NCI-H2196 (cell line): ENCODE measurements at regions not wholly inside any gene's neighbourhood (a gene's known extent, or its start where the extent isn't known, plus 50 kb on each side); places are given as distances from the start of the nearest gene placed in this dataset.

ENCODE experiments used
- DNase-seq: peaks from one replicate; lab custom pipeline; 2025; ENCODE audit not compliant: unreplicated experiment; lab: John Stamatoyannopoulos, UW

GRCh38 chr18:8965398-8965797 is 137.1 kb upstream of the NDUFV2 start:
- no peak for DNase-seq

DNA sequence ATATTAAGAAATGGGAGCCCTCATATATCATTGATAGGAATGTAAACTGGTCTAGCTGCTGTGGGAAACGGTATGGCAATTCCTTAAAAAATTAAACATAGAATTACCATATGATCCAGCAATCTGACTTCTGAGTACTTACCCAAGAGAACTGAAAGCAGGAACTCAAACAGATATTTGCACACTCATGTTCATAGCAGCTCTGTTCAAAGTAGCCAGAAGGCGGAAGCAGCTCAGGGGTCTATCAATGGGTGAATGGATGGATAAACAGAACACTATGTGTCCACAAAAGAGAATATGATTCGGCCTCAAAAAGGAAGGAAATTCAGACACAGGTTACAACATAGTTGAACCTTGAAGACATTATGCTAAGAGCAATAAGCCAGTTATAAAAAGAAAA is 135.7 kb upstream of the NDUFV2 start:
- DNase-seq, result no peak

- no peak for DNase-seq
Observed at GRCh38 chr18:8967573-8967972, 134.9 kb upstream of the NDUFV2 start.

DNA sequence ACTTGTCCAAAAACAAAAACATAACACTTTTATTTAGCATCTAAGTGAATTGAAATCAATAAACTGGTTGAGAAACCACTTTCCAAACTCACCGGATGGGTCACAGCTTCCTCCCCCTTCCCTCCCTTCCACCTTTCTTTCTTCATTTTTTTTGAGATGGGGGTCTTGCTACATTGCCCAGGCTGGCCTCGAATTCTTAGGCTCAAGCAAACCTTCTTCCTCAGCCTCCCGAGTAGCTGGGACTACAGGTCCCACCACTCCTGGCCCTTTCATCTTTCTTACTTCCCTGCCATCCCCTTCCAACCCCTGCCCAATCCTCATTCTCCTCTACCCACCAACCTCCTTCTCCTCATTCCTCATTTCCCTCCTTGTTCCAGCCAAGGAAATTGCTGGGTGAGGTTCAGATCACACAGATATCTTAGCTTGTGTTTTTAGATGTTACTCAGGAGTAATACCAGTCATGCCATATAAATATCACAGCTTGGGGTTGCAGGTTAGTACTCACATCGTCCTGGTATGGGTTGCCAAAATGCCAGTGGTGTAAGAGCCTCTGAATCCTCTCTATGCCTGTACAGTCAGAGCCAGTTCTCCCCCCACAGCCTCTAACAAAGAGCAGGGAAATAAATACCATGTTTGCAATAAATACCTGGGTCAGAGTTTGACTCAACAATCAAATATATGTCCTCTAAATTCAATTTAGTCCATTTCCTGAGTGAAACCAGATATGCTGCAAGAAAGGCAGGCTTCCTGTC is 132.7 kb upstream of the NDUFV2 start:
- DNase-seq, result no peak

DNA sequence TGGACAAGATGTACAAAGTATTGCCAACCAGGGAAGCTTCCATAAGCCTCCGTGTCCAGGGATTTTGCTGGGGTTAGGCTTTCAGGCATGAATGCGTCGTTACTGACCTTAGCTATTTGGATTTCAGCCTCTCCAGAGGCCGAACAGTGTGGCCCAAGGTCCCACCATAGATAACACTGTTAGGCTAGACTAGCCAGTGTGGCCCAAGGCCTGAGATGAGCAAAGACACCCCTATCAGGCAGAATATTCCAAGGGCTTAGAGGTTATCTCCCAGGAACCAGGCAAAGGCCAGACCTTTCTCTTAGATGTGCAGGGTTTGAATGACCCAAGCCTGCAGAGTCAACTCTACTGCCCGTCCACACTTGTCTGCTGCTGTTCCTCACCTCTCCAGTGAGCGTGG is 131.7 kb upstream of the NDUFV2 start:
- DNase-seq, result no peak

DNA sequence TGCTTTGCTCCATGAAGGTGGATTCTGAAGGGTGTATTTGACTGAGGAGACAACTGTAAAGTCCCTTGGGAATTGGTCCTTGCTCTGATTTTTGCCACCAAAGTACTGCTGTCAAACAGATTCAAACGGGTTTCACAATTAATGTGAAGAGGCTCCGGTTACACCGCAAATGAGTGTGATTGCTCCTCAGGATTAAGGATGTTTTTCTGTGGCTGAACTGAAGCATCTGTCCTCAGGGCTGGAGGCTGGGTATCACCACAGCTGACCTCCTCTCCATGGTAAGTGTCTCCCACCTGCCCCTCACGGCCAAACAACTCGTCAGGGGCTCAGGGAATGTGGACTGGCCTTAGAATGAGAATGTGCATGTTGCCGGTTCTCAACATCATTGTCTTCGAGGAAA is 130.4 kb upstream of the NDUFV2 start:
- no peak for DNase-seq

GRCh38 chr18:8974279-8974678 is 128.2 kb upstream of the NDUFV2 start:
- DNase-seq, result no peak

GRCh38 chr18:8974696-8975095 is 127.8 kb upstream of the NDUFV2 start:
- DNase-seq, result no peak

DNA sequence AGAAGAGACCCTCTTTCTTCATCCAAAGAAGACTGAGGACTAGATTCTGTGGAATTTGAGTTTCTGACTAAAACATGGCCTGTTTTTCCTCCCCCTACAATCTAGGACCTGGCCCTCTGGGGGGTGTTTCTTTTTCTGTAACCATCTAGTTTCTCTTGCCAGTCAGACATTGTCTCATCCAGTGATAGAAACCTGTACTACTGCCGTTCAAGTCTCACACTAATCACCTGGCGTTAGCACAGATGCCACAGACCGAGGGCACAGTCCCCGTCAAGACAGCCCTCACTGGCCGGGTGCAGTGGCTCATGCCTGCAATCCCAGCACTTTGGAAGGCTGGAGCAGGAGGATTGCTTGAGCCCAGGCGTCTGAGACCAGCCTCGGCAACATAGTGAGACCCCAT is 126.9 kb upstream of the NDUFV2 start:
- no peak for DNase-seq

- DNase-seq, result no peak
Observed at GRCh38 chr18:8976606-8977005, 125.9 kb upstream of the NDUFV2 start.

DNA sequence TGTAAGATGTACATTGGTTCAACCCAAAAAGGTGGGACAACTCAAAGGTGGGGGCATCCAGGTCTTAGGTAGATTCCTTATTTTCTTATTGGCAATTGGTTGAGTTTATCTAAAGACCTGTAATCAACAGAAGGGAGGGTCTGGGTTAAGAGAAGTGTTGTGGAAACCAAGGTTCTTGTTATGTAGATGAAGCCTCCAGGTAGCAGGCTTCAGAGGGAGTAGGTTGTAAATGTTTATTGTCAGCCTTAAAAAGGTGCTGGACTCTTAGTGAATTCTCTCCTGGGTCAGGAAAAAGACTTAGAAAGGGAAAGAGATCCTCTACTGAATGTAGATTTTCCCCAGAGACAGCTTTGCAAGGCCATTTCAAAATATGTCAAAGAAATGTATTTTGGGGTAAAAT is 125.3 kb upstream of the NDUFV2 start:
- DNase-seq, result no peak

- DNase-seq, result no peak
Observed at GRCh38 chr18:8977701-8978100, 124.8 kb upstream of the NDUFV2 start.

DNA sequence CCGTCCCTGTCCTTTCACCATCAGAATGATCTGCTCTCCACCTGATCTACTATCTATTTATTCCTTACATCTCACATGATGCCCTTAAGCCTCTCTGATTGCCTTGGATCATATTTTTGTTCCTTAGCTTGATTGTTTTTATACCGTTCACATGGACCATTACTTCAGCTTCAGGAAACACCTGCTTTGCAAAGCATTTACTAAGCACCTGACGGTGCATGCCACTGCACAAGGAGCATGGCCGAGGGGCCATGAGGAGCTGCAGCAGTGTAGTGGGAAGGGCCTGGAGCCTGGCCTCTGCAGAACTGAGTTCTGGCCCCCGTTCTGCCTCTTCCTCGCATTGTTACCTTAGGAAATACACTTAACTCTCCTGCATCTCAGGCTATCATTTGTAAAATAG is 124.1 kb upstream of the NDUFV2 start:
- no peak for DNase-seq

DNA sequence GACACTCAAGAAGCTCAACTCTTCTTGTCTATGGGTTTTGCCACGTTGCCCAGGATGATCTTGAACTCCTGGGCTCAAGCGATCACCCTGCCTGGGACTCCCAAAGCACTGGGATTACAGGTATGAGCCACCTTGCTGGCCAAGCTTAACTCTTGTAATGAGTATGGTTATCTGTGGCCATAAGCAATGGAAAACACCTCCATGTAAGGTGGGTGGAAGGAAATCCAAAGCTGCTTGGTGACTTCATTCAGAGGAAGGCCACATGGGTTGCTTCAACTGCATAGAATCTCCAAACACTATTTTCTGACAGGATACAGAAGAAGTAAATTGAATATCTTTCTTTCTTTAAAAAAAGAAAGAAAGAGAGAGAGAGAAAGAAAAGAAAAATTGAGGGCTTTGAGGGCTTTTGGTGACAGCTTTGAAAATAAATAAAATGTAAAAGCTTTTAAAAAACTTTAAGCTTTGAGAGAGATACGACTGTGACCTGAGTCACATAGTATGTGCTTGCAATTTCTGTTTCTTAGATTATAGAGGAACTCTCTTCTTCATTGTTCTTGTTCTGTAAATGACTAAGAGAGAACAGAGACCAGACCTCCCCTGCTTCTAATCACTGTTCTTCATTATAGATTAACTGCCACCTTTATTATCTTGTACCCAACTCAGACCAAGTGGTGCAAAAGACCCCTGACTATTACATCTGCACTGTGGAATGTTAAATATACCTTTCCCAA is 123.1 kb upstream of the NDUFV2 start:
- no peak for DNase-seq

- DNase-seq, result no peak
Observed at GRCh38 chr18:8980496-8980895, 122.0 kb upstream of the NDUFV2 start.

GRCh38 chr18:8980918-8981317 is 121.6 kb upstream of the NDUFV2 start:
- no peak for DNase-seq

DNA sequence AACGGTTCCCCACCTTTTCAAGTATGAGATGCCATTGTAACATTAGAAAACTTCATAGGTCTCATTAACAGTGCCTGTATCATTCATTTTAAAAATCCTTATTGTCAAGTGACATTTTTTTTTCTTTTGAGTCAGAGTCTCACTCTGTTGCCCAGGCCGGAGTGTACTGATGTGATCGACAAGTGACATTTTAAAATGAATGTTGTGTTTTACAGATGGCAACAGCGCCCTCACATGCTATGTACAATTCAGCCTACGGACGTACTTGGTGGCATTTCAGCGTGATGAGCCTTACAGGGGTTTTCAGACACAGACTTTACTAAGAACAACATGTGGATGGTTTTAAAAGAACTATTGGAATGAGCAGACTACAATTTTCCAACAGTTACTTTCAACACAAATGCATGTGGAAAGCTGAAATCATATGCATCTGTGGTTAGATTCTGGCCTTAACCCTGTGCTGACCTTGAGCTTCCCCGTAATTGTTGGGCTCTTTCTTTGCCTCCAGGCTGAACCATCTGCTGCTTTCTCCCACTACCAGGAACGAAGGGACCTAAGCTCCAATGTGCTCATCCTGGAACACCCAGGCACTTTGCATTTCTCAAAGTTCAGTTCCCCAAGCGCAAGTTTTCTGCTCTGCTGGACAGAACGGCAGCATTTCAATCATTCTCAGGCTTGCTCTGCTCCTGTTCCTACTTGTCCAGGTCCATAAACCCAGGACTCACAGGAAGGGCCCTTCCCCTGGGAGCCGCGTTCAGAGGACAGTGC is 119.9 kb upstream of the NDUFV2 start:
- DNase-seq, result peak; percentile 62

DNA sequence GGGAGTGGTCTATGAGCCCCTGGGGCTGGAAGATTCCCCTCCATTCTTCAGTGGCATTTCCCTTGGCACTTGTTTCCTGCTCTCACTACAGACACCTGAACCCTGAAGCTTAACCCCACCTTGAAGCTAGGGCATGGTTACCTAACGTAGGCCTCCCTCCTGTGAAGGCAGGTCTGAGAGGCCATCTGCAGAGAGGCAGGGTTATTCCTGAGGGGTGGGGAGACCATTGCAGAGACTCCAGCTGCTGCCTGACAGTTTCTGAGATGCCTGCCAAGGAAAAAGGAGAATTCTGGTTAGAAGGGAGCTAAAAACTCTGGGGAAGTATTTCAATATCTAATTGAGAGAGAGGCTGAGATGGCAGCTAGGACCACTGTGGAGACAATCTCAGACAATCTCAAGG is 119.3 kb upstream of the NDUFV2 start:
- no peak for DNase-seq

DNA sequence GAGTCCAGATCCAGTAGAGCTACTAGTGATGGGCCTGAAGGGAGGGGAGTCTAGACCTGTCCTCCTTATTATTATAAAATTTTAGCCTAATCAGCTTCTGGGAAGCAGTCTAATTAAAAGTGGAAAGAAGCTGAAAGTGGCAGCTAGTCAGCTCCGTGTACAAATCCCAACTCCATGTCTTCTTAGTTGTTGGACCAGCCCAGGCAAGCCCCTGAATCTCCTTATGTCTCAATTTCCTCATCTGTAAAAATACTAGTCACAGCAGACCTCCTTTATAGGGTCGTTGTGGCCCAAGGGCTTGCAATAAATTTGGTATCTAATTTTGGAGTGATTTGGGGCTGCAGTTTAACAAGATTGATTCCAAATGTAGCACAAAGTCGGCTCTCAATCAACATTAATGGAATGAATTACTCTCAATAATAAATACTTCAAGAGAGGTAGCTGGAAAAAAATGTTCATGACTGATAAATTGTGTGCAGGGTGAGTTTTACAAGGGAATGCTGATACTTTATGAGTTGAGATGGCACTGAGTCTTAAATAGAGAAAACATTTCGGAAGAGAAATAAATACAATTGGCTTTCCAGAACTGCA is 118.3 kb upstream of the NDUFV2 start:
- DNase-seq, result no peak

DNA sequence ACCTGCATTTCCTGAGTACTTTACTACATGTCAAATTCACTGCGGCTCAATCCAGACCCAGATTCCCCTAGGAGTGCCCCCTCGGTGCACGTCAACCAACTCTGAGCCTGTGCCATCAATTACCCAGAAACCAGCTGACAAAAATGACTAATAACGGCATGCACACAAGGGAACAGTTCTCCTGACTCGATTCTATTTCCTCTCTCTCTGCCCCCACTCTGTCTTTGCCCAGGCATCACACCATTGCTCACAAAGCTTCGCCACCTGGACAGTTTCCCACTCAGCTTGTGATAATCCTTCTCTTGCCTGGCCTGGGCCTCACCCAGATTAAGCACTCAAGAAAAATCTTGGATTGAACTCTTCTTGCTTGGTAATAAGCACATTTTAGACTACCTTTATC is 115.3 kb upstream of the NDUFV2 start:
- no peak for DNase-seq

DNA sequence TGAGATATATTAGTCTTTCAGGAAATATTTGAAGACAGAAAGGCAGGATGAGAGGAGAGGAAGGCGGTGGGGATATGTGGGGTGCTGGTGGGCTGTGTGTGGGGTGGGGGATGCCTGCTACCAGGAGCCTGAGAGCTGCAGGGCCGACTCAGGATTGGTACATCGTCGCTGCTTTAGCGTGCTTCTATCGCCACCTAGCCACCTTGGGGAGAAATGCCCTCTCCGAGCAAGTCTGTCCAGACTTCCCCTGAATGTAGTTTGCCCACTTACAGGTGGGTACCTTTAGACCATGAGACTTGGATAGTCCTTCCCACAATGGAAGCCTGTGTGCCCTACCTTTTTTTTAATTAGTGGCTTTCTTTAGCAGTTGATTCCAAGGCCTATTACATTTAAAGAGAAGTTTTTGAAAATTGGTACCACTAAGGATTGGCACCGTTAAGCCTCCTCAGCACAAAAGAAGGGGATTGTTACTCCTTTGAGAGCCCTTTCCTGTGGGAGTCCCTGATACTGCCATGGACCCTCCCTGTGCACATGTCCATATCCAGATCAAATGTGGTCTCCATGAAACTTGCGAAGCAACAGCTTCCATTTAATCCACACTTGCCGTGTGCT is 114.1 kb upstream of the NDUFV2 start:
- DNase-seq, result peak; percentile 81
